ENCODE measurements at regions not wholly inside any gene's neighbourhood (a gene's known extent, or its start where the extent isn't known, plus 50 kb on each side); places are given as distances from the start of the nearest gene placed in this dataset.
"Not testable (repeated sequence)": the region's sequence is repeated elsewhere in the genome, so short reads cannot be mapped to it uniquely, and the experiment has no call there.

DNA sequence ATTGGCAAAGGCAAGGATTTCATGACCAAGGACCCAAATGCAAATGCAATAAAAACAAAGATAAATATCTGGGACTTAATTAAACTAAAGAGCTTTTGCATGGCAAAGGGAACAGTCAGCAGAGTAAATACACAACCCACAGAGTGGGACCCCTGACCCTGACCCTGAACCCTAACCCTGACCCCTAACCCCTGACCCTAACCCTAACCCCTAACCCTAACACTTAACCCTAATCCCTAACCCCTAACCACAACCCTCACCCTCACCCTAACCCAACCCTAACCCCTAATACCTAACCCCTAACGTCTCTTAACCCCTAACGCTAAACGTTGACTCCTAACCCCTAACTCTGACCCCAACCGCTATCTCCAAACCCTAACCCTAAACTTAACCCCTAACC lies 673.1 kb upstream of the DEFB115 start:
- not testable (repeated sequence) for H3K14ac ChIP-seq (ENCODE audit: low read length); DNase-seq (ENCODE audit: low spot score); H3K23ac ChIP-seq (ENCODE audit: low read depth, low read length, poor library complexity); H2BK15ac ChIP-seq (ENCODE audit: low read length); H2AK5ac ChIP-seq (ENCODE audit: low read depth, low read length); H2BK5ac ChIP-seq (ENCODE audit: low read length); H3K36me3 ChIP-seq (replicated peaks in 1 of 2; ENCODE audit: control insufficient read depth in 2 of 2, insufficient read depth in 2 of 2, low read length in 2 of 2); H3K18ac ChIP-seq (ENCODE audit: low read length); H3K4me2 ChIP-seq (ENCODE audit: insufficient read depth, low read length, poor library complexity, severe bottlenecking); H2AFZ ChIP-seq (ENCODE audit: low read length); H3K9me3 ChIP-seq (replicated peaks in 1 of 2; ENCODE audit: control insufficient read depth in 2 of 2, insufficient read depth in 1 of 2, low read depth in 1 of 2, low read length in 2 of 2); H3K4me3 ChIP-seq (ENCODE audit: low read length in 2 of 2); H3K9ac ChIP-seq (ENCODE audit: low read depth, low read length, poor library complexity); H3K4me1 ChIP-seq (ENCODE audit: control insufficient read depth in 2 of 2, insufficient read depth in 1 of 2, low read depth in 1 of 2, low read length in 2 of 2); H3K27ac ChIP-seq (replicated peaks; ENCODE audit: low read length); H3K4ac ChIP-seq (ENCODE audit: low read length); H3K79me1 ChIP-seq (ENCODE audit: low read depth, low read length); H2BK12ac ChIP-seq (ENCODE audit: low read length); H4K8ac ChIP-seq (ENCODE audit: low read depth, low read length); H3K27me3 ChIP-seq (ENCODE audit: control insufficient read depth in 3 of 3, insufficient read depth in 3 of 3, low read depth in 1 of 3, low read length in 3 of 3); H4K91ac ChIP-seq (ENCODE audit: low read depth, low read length, poor library complexity); H2BK120ac ChIP-seq (ENCODE audit: low read depth, low read length)
- 100% methylated on average over 4 of the region's 4 CpGs; no CpG with 5 or more reads in 1 of the 2 donors for WGBS, 2 donors (ENCODE audit: extremely low coverage in 2 of 2, insufficient read length in 2 of 2, insufficient replicate concordance in 1 of 2)

DNA sequence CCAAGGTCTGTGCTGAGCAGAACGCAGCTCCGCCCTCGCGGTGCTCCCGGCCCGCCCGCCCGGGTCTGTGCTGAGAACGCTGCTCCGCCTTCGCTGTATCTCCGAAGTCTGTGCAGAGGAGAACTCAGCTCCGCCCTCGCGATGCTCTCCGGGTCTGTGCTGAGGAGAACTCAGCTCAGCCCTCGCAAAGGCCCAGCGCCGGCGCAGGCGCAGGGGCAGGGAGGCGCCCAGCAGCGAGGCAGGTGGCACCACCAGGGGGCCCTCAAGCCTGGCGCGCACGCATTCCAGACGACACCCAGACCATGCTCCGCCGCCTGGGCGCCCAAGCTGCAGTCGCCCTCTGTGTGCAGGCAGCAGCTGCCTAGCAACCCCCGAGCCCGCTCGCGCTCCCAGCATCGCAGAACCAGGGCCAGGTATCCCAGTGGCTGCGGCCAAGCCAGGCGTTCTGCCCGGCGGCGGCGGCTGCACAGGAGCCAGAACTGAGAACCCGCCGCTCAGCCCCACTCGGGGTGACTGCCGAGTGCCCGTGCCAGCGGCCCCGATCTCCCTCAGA lies 672.1 kb upstream of the DEFB115 start:
- H4K8ac ChIP-seq (ENCODE audit: low read depth, low read length); H3K4me1 ChIP-seq (ENCODE audit: control insufficient read depth in 2 of 2, insufficient read depth in 1 of 2, low read depth in 1 of 2, low read length in 2 of 2); H2BK15ac ChIP-seq (ENCODE audit: low read length); H2BK5ac ChIP-seq (ENCODE audit: low read length); H3K79me1 ChIP-seq (ENCODE audit: low read depth, low read length); H3K9me3 ChIP-seq (replicated peaks in 1 of 2; ENCODE audit: control insufficient read depth in 2 of 2, insufficient read depth in 1 of 2, low read depth in 1 of 2, low read length in 2 of 2); H3K23ac ChIP-seq (ENCODE audit: low read depth, low read length, poor library complexity); H3K4ac ChIP-seq (ENCODE audit: low read length); H2BK12ac ChIP-seq (ENCODE audit: low read length); H2AK5ac ChIP-seq (ENCODE audit: low read depth, low read length); H3K36me3 ChIP-seq (replicated peaks in 1 of 2; ENCODE audit: control insufficient read depth in 2 of 2, insufficient read depth in 2 of 2, low read length in 2 of 2); H4K91ac ChIP-seq (ENCODE audit: low read depth, low read length, poor library complexity); H2AFZ ChIP-seq (ENCODE audit: low read length); H3K27ac ChIP-seq (replicated peaks; ENCODE audit: low read length); H3K27me3 ChIP-seq (ENCODE audit: control insufficient read depth in 3 of 3, insufficient read depth in 3 of 3, low read depth in 1 of 3, low read length in 3 of 3); H3K14ac ChIP-seq (ENCODE audit: low read length); H2BK120ac ChIP-seq (ENCODE audit: low read depth, low read length): not testable (repeated sequence)
- WGBS, 2 donors (ENCODE audit: extremely low coverage in 2 of 2, insufficient read length in 2 of 2, insufficient replicate concordance in 1 of 2) = no CpG with 5 or more reads among the region's 49 CpGs
- peak overlapping the region; percentile 40 for H3K4me2 ChIP-seq (ENCODE audit: insufficient read depth, low read length, poor library complexity, severe bottlenecking)
- H3K9ac ChIP-seq (ENCODE audit: low read depth, low read length, poor library complexity) = peak overlapping the region; percentile 21
- H3K18ac ChIP-seq (ENCODE audit: low read length) = peak overlapping the region; percentile 48
- peak; percentile 61 for DNase-seq (ENCODE audit: low spot score)
- H3K4me3 ChIP-seq (ENCODE audit: low read length in 2 of 2) = peak overlapping the region in 1 of 2 donors; percentile 74

DNA sequence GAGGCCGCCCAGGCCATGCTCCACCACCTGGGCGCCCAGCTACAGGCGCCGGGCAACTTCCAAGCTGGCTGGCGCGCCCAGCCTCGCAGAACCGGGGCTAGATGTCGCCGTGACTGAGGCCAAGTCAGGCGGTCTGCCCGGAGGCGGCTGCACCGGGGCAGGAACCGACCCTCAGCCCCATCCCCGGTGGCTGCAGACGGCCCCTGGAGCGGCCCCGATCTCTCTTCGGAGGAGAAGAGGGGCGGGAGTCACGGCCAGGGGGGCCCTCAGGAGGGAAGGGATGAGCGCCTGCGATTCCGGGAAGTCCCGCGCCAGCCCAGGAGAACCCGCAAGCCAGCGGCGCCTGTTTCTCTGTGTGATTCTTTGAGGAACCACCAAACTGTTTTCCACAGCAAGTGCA lies 671.3 kb upstream of the DEFB115 start:
- not testable (repeated sequence) for H3K27ac ChIP-seq (replicated peaks; ENCODE audit: low read length); H2AK5ac ChIP-seq (ENCODE audit: low read depth, low read length); H4K8ac ChIP-seq (ENCODE audit: low read depth, low read length); H3K9me3 ChIP-seq (replicated peaks in 1 of 2; ENCODE audit: control insufficient read depth in 2 of 2, insufficient read depth in 1 of 2, low read depth in 1 of 2, low read length in 2 of 2); H2BK5ac ChIP-seq (ENCODE audit: low read length); H3K4ac ChIP-seq (ENCODE audit: low read length); H3K27me3 ChIP-seq (ENCODE audit: control insufficient read depth in 3 of 3, insufficient read depth in 3 of 3, low read depth in 1 of 3, low read length in 3 of 3); H2AFZ ChIP-seq (ENCODE audit: low read length); H3K4me1 ChIP-seq (ENCODE audit: control insufficient read depth in 2 of 2, insufficient read depth in 1 of 2, low read depth in 1 of 2, low read length in 2 of 2); H3K23ac ChIP-seq (ENCODE audit: low read depth, low read length, poor library complexity); DNase-seq (ENCODE audit: low spot score); H2BK120ac ChIP-seq (ENCODE audit: low read depth, low read length); H3K14ac ChIP-seq (ENCODE audit: low read length); H4K91ac ChIP-seq (ENCODE audit: low read depth, low read length, poor library complexity); H2BK12ac ChIP-seq (ENCODE audit: low read length); H3K36me3 ChIP-seq (replicated peaks in 1 of 2; ENCODE audit: control insufficient read depth in 2 of 2, insufficient read depth in 2 of 2, low read length in 2 of 2); H3K4me3 ChIP-seq (ENCODE audit: low read length in 2 of 2); H2BK15ac ChIP-seq (ENCODE audit: low read length); H3K9ac ChIP-seq (ENCODE audit: low read depth, low read length, poor library complexity); H3K79me1 ChIP-seq (ENCODE audit: low read depth, low read length); H3K18ac ChIP-seq (ENCODE audit: low read length)
- peak overlapping the region; percentile 33 for H3K4me2 ChIP-seq (ENCODE audit: insufficient read depth, low read length, poor library complexity, severe bottlenecking)
- WGBS, 2 donors (ENCODE audit: extremely low coverage in 2 of 2, insufficient read length in 2 of 2, insufficient replicate concordance in 1 of 2) = no CpG with 5 or more reads among the region's 30 CpGs

DNA sequence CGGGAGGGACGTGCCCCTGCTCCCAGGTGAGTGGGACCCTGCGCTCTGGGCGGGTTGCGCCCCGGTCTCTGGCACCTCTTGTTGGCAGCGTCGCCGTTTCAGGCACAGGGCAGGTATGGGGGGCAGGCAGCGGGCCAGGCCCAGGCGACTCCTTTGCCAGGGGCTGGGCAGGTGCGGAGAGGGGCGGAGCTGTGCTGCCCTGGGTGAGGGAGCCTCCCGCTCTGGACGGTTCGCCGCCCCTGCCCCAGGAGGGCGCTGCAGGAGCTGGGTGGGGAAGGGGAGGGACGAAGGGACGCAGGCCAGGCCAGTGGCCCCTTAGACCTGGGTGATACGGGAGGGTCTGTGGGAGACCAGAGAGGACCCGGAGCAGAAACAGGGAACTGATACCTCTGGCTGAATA lies 663.9 kb upstream of the DEFB115 start:
- H3K14ac ChIP-seq (ENCODE audit: low read length) = no peak overlapping the region
- no CpG with 5 or more reads among the region's 22 CpGs for WGBS, 2 donors (ENCODE audit: extremely low coverage in 2 of 2, insufficient read length in 2 of 2, insufficient replicate concordance in 1 of 2)
- peaks cover 0 to 9% of the 10 kb centered on the region in 2 donors for H3K9me3 ChIP-seq (replicated peaks in 1 of 2; ENCODE audit: control insufficient read depth in 2 of 2, insufficient read depth in 1 of 2, low read depth in 1 of 2, low read length in 2 of 2)
- H3K4me3 ChIP-seq (ENCODE audit: low read length in 2 of 2) = no peak overlapping the region
- H3K18ac ChIP-seq (ENCODE audit: low read length) = no peak overlapping the region
- H2BK120ac ChIP-seq (ENCODE audit: low read depth, low read length) = no peak overlapping the region
- no peak overlapping the region for H3K27ac ChIP-seq (replicated peaks; ENCODE audit: low read length)
- H2BK15ac ChIP-seq (ENCODE audit: low read length) = no peak overlapping the region
- DNase-seq (ENCODE audit: low spot score) = no peak
- H3K27me3 ChIP-seq (ENCODE audit: control insufficient read depth in 3 of 3, insufficient read depth in 3 of 3, low read depth in 1 of 3, low read length in 3 of 3) = no peaks in the 10 kb centered on the region
- no peak overlapping the region for H3K4ac ChIP-seq (ENCODE audit: low read length)
- no peaks in the 10 kb centered on the region for H3K36me3 ChIP-seq (replicated peaks in 1 of 2; ENCODE audit: control insufficient read depth in 2 of 2, insufficient read depth in 2 of 2, low read length in 2 of 2)
- H3K4me1 ChIP-seq (ENCODE audit: control insufficient read depth in 2 of 2, insufficient read depth in 1 of 2, low read depth in 1 of 2, low read length in 2 of 2) = no peaks in the 10 kb centered on the region
- no peak overlapping the region for H2BK5ac ChIP-seq (ENCODE audit: low read length)
- no peak overlapping the region for H3K9ac ChIP-seq (ENCODE audit: low read depth, low read length, poor library complexity)
- H3K4me2 ChIP-seq (ENCODE audit: insufficient read depth, low read length, poor library complexity, severe bottlenecking) = no peak overlapping the region
- H2AK5ac ChIP-seq (ENCODE audit: low read depth, low read length) = no peak overlapping the region
- no peak overlapping the region for H4K8ac ChIP-seq (ENCODE audit: low read depth, low read length)
- H3K23ac ChIP-seq (ENCODE audit: low read depth, low read length, poor library complexity) = no peak overlapping the region
- H3K79me1 ChIP-seq (ENCODE audit: low read depth, low read length) = no peaks in the 10 kb centered on the region
- no peak overlapping the region for H2AFZ ChIP-seq (ENCODE audit: low read length)
- H4K91ac ChIP-seq (ENCODE audit: low read depth, low read length, poor library complexity) = no peak overlapping the region
- no peak overlapping the region for H2BK12ac ChIP-seq (ENCODE audit: low read length)
